ENCODE measurements at regions not wholly inside any gene's neighbourhood (a gene's known extent, or its start where the extent isn't known, plus 50 kb on each side); places are given as distances from the start of the nearest gene placed in this dataset.
"Not testable (repeated sequence)": the region's sequence is repeated elsewhere in the genome, so short reads cannot be mapped to it uniquely, and the experiment has no call there.

DNA sequence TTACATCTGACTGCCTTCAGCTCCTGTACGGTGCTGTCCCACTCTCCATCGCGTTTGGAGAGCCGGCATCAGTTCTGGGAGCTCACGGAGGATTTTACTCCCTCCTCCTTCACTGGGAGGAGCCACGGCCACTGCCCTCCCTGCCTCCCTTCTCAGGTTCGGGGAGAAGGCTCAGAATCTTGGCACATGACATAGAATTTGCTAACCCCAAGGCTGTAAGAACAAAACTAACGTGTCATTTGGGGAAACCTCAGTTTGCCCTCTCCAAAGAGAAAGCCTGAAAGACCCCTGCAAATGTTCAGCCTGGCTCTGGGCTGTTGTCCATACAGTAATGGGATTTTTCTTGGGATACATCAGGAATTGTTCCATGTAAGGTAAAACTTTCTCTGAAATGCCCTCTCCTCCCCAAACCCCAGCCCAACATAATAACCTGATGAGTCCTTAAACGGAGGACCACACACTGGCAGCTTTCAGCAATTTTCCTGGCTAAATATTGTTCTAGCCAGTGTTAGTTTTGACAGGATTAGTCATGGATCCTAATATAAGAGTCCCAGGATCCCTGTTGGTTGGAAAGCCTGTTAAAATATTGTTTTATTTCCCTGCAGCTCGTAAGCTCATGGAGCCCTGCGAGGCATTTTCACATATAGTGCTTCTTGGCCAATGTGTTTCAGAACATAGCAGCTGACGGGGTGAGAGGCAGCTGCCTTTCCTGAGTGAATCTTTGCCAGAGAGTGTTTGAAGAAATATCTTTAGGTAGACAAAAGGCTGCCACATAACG lies 98.8 kb downstream of the RHOU start:
- Mint-ChIP-seq H3K36me3 (ENCODE audit: low read depth) (no peaks in the 10 kb centered on the region), H3K4me1 (peaks cover 6% of the 10 kb centered on the region), H3K27me3 (peaks cover 4% of the 10 kb centered on the region), H3K27ac (no peak overlapping the region), H3K9me3 (no peaks in the 10 kb centered on the region), H3K4me3 (no peak overlapping the region)
- ATAC-seq (replicated peaks) = peak; percentile 17

GRCh38 chr1:228835456-228835855 lies 100.2 kb downstream of the RHOU start:
- Mint-ChIP-seq H3K4me1 (peaks cover 6% of the 10 kb centered on the region), H3K27ac (no peak overlapping the region), H3K9me3 (no peaks in the 10 kb centered on the region), H3K27me3 (peaks cover 4% of the 10 kb centered on the region), H3K36me3 (ENCODE audit: low read depth) (no peaks in the 10 kb centered on the region), H3K4me3 (no peak overlapping the region)
- ATAC-seq (replicated peaks) = no peak

- peaks cover 4% of the 10 kb centered on the region for H3K27me3 Mint-ChIP-seq
- no peaks in the 10 kb centered on the region for H3K36me3 Mint-ChIP-seq (ENCODE audit: low read depth)
- no peak overlapping the region for H3K27ac Mint-ChIP-seq
- H3K9me3 Mint-ChIP-seq = no peaks in the 10 kb centered on the region
- ATAC-seq (replicated peaks) = no peak
- no peak overlapping the region for H3K4me3 Mint-ChIP-seq
- peaks cover 5% of the 10 kb centered on the region for H3K4me1 Mint-ChIP-seq
Measured at GRCh38 chr1:228835911-228836310, 100.6 kb downstream of the RHOU start.

- no peak overlapping the region for H3K27ac Mint-ChIP-seq
- H3K4me3 Mint-ChIP-seq = no peak overlapping the region
- no peaks in the 10 kb centered on the region for H3K9me3 Mint-ChIP-seq
- no peaks in the 10 kb centered on the region for H3K36me3 Mint-ChIP-seq (ENCODE audit: low read depth)
- peaks cover under 1% of the 10 kb centered on the region for H3K4me1 Mint-ChIP-seq
- ATAC-seq (replicated peaks) = no peak
- peaks cover 4% of the 10 kb centered on the region for H3K27me3 Mint-ChIP-seq
Measured at GRCh38 chr1:228836427-228836826, 101.1 kb downstream of the RHOU start.

- Mint-ChIP-seq H3K9me3 (no peaks in the 10 kb centered on the region), H3K27ac (no peak overlapping the region), H3K27me3 (peaks cover 4% of the 10 kb centered on the region), H3K4me1 (no peaks in the 10 kb centered on the region), H3K4me3 (no peak overlapping the region), H3K36me3 (ENCODE audit: low read depth) (no peaks in the 10 kb centered on the region)
- no peak for ATAC-seq (replicated peaks)
Measured at GRCh38 chr1:228837032-228837431, 101.8 kb downstream of the RHOU start.

DNA sequence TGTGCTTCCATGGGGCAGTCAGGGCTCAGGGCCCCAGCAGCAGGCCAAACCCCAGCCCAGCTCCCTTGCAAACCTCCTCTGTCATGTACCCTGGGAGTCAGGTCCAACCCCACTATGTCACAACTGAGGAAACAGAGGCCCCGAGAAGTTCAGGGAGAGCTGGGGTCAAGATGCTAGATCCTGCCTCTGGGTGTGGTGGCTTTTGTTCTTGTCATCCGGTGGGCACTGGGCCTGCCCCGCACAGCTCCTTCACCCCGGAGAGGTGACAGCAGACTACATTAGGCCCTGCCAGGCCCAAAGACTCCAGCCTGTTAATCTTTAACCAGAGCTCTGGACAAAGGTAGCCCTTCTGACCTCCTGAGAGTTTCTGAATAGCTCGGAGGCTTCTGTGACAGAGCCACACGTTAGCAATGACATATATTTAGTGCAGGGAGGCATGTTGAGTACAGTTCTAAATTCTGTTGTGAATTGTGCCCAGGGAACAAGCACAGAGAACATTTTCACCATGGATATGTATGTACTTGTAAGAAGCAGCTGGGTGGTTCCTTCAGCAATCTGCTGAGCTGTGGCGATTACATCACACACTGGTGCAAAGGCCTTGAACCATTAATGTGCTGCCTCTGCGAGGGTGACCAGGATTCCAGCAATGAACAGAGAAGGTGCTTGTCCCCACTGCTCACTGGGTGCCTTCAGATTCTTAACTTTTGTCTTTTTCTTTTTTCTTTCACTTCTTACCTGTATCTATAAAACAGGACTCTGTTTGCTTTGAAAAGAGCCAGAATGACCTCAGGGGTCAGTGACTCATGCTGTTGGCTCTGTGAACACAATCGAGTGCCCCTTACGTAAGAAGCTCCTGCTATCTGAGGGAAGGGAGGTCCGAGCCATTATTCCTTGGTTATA lies 102.8 kb downstream of the RHOU start:
- Mint-ChIP-seq H3K36me3 (ENCODE audit: low read depth) (no peaks in the 10 kb centered on the region), H3K9me3 (no peaks in the 10 kb centered on the region), H3K4me3 (no peak overlapping the region), H3K27ac (no peak overlapping the region), H3K4me1 (no peaks in the 10 kb centered on the region), H3K27me3 (peaks cover 4% of the 10 kb centered on the region)
- ATAC-seq (replicated peaks) = no peak

GRCh38 chr1:228838717-228839500 lies 103.6 kb downstream of the RHOU start:
- H3K9me3 Mint-ChIP-seq = no peaks in the 10 kb centered on the region
- H3K4me3 Mint-ChIP-seq = no peak overlapping the region
- ATAC-seq (replicated peaks) = no peak
- H3K36me3 Mint-ChIP-seq (ENCODE audit: low read depth) = no peaks in the 10 kb centered on the region
- no peak overlapping the region for H3K27ac Mint-ChIP-seq
- no peaks in the 10 kb centered on the region for H3K4me1 Mint-ChIP-seq
- peaks cover 4% of the 10 kb centered on the region for H3K27me3 Mint-ChIP-seq

DNA sequence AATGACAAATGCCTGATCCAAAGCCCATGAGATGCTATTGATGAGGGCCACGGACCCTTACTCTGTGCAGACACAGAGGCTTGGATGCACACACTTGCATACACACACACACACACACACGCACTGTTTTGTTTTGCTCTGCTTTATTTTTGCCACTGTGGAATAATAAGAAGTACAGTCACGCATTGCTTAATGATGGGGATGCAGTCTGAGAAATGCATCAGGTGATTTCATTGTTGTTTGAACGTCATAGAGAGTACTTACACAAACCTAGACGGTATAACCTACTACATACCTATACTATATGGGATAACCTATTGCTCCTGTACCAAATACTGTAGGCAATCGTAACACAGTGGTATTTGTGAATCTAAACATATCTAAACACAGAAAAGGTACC lies 104.4 kb downstream of the RHOU start:
- Mint-ChIP-seq H3K27me3 (peaks cover 4% of the 10 kb centered on the region), H3K4me1 (no peaks in the 10 kb centered on the region), H3K4me3 (no peak overlapping the region), H3K27ac (no peak overlapping the region), H3K9me3 (no peaks in the 10 kb centered on the region), H3K36me3 (ENCODE audit: low read depth) (no peaks in the 10 kb centered on the region)
- no peak for ATAC-seq (replicated peaks)

GRCh38 chr1:228841632-228842031 lies 106.4 kb downstream of the RHOU start:
- ATAC-seq (replicated peaks) = no peak
- H3K4me1 Mint-ChIP-seq = no peaks in the 10 kb centered on the region
- H3K27ac Mint-ChIP-seq = no peak overlapping the region
- no peak overlapping the region for H3K4me3 Mint-ChIP-seq
- H3K27me3 Mint-ChIP-seq = no peaks in the 10 kb centered on the region
- H3K36me3 Mint-ChIP-seq (ENCODE audit: low read depth) = no peaks in the 10 kb centered on the region
- no peaks in the 10 kb centered on the region for H3K9me3 Mint-ChIP-seq

GRCh38 chr1:228842094-228842775 lies 107.0 kb downstream of the RHOU start:
- H3K36me3 Mint-ChIP-seq (ENCODE audit: low read depth) = no peaks in the 10 kb centered on the region
- no peaks in the 10 kb centered on the region for H3K9me3 Mint-ChIP-seq
- ATAC-seq (replicated peaks) = peak; percentile 56
- H3K27me3 Mint-ChIP-seq = no peaks in the 10 kb centered on the region
- no peak overlapping the region for H3K4me3 Mint-ChIP-seq
- H3K4me1 Mint-ChIP-seq = no peaks in the 10 kb centered on the region
- no peak overlapping the region for H3K27ac Mint-ChIP-seq

DNA sequence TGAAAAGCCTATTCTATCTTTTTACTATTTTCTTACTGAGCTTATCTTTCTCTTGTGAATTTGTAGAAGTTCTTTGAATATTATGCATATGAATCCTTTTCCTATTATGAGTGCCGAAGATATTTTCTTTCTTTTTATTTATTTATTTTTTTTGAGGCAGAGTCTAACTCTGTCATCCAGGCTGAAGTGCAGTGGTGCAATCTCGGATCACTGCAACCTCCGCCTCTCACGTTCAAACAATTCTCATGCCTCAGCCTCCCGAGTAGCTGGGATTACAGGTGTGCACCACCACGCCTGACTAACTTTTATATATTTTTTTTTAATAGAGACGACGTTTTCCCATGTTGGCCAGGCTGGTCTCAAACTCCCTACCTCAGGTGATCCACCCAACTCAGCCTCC lies 109.8 kb downstream of the RHOU start:
- Mint-ChIP-seq H3K4me1 (no peaks in the 10 kb centered on the region), H3K27ac (no peak overlapping the region)

DNA sequence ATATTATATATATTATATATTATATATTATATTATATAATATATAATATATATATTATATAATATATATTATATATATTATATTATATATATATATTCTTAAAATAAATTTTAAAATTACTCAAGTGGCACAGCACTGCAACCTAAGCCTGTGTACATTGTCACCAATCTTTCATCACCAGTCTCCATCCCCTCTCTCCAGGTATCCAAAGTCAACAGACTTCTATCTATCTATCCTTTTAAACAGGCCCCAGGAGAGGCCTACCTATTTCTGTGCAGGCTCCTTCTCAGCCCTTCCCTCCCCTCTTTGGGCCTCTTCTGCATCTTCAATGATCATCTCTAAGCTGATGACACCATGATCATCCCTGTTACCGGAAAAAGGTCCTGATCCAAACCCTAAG lies 111.7 kb downstream of the RHOU start:
- Mint-ChIP-seq H3K36me3 (ENCODE audit: low read depth) (no peaks in the 10 kb centered on the region), H3K27me3 (no peaks in the 10 kb centered on the region), H3K4me1 (no peaks in the 10 kb centered on the region), H3K27ac (no peak overlapping the region), H3K4me3 (no peak overlapping the region), H3K9me3 (no peaks in the 10 kb centered on the region)
- no peak for ATAC-seq (replicated peaks)

More for the DNA sequence above, 109.8 kb downstream of the RHOU start:
- Mint-ChIP-seq H3K4me3 (no peak overlapping the region), H3K27me3 (no peaks in the 10 kb centered on the region), H3K36me3 (ENCODE audit: low read depth) (no peaks in the 10 kb centered on the region), H3K9me3 (no peaks in the 10 kb centered on the region)
- ATAC-seq (replicated peaks) = no peak

DNA sequence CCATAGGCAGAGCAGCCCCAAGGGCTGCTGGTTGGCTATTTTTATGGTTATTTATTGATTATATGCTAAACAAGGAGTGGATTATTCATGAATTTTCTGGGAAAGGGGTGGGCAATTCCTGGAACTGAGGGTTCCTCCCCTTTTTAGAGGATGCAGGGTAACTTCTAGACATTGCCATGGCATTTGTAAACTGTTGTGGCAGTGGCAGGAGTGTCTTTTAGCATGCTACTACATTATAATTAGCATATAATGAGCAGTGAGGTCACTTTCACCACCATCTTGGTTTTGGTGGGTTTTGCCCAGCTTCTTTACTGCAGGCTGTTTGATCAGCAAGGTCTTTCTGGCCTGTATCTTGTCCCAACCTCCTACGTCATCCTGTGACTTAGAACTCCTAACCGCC lies 112.2 kb downstream of the RHOU start:
- H3K27ac Mint-ChIP-seq; H3K27me3 Mint-ChIP-seq; H3K9me3 Mint-ChIP-seq; H3K4me1 Mint-ChIP-seq; H3K36me3 Mint-ChIP-seq (ENCODE audit: low read depth); H3K4me3 Mint-ChIP-seq; ATAC-seq (replicated peaks): not testable (repeated sequence)

- Mint-ChIP-seq H3K36me3 (ENCODE audit: low read depth) (no peaks in the 10 kb centered on the region), H3K27me3 (no peaks in the 10 kb centered on the region), H3K9me3 (no peaks in the 10 kb centered on the region), H3K4me1 (no peaks in the 10 kb centered on the region), H3K27ac (no peak overlapping the region), H3K4me3 (no peak overlapping the region)
- ATAC-seq (replicated peaks) = no peak
Measured at GRCh38 chr1:228848406-228848805, 113.1 kb downstream of the RHOU start.

All from activated T-helper 17 cell treated with anti-CD3 and anti-CD28 coated beads, Interleukin-2, amount 50 U/mL, for 72 hours (primary cell).